GM13976 (cell line): ENCODE measurements at regions not wholly inside any gene's neighbourhood (a gene's known extent, or its start where the extent isn't known, plus 50 kb on each side); places are given as distances from the start of the nearest gene placed in this dataset.
"Not testable (repeated sequence)": the region's sequence is repeated elsewhere in the genome, so short reads cannot be mapped to it uniquely, and the experiment has no call there.

Source experiments
- DNase-seq: peaks from one replicate; pipeline ENCODE4 v3.0.0; 2012; ENCODE audit warnings: low spot score
- CTCF ChIP-seq: IDR thresholded peaks from 2 replicates; pipeline ENCODE4 v1.5.1; 2012; ENCODE audit warnings: borderline replicate concordance, mild to moderate bottlenecking; ENCODE audit not compliant: insufficient read depth; ENCODE audit errors: extremely low read depth, missing control alignments, control extremely low read depth
- in situ Hi-C: fragments of 300-500 bp; cut with MboI; formaldehyde crosslinking; loops from one replicate; pipeline ENCODE4 v1.12.0; 2022; ENCODE audit warnings: low sequenced_read_pairs, mixed read lengths, inconsistent platforms; ENCODE audit not compliant: unreplicated experiment

DNA sequence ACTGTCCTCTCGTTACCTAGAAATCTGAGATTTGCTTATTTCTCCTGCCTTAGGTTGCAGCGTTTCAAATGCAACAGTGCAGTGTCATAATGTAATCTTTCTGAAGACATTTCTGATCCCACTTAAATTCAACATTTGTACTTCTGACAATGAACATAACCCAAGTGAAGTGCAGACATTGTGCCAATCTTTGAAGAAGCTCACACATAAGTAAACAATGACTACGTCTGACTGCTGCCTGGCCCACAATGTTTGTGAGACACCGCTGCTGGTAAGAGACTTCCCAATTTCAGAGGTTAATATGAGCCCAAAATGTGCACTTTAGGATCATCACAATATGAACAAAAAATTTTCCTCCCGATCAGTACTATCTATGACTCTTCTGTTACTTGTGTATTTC is 84.6 kb upstream of the BCL2L14 start:
- no peak for TF ChIP-seq CTCF
- in situ Hi-C loops = no loop called here
- DNase-seq = no peak

DNA sequence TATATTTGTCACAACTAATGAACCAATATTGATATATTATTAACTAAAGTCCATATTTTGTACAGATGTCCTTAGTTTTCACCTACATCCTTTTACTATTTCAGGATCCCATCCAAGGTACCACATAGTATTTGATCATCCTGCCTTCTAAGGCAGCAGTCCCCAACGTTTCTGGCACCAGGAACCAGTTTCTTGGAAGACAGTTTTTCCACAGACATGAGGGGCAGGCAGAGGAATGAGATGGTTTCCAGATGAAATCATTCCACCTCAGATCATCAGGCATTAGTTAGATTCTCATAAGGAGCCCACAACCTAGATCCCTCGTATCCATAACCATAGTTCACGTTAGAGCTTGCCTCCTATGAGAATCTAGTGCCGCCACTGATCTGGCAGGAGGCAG is 82.8 kb upstream of the BCL2L14 start:
- in situ Hi-C loops = no loop called here

DNA sequence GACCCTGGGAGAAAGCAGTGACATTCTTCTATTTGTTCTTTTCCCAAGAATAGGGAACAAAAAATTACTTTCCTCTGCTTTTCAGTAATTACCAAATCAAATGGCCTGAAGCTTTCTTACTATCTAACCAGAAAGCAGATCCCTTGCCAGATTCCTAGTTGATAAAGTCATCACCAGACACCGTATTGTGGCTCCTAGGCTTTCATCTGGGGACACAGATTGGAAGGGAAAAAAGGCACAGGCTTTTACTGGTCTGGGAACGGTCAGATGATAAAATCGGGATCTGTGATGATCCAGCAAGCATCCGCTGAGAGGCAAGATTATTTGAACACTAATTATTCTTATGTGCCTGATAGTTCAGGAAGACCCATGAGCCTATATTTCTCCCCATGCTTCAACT is 79.1 kb upstream of the BCL2L14 start:
- no peak for TF ChIP-seq CTCF
- DNase-seq = no peak
- in situ Hi-C loops = no loop called here

More for the DNA sequence above, 82.8 kb upstream of the BCL2L14 start:
- DNase-seq = no peak
- no peak for TF ChIP-seq CTCF

DNA sequence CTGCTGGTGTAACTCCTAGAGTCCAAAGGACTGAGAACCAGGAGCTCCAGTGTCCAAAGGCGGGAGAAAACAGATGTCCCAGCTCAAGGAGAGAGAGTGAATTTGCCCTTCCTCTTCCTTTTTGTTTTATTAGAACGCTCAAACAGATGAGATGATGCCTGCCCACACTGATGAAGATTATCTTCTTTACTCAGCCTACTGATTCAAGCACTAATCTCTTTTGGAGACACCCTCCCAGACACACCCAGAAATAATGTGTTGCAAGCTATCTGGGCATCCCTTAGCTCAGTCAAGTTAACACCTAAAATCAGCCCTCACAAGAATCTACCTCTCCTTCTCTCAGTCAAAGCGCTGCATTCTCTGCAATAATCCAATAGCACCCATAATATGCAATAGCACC is 78.2 kb upstream of the BCL2L14 start:
- no peak for DNase-seq
- in situ Hi-C loops = no loop called here
- no peak for TF ChIP-seq CTCF

GRCh38 chr12:11998307-11998943 is 72.3 kb upstream of the BCL2L14 start:
- DNase-seq = not testable (repeated sequence)

GRCh38 chr12:11998944-11999315 is 71.8 kb upstream of the BCL2L14 start:
- in situ Hi-C loops = no loop called here
- no peak for TF ChIP-seq CTCF
- DNase-seq = no peak

More at GRCh38 chr12:11998307-11998943, 72.3 kb upstream of the BCL2L14 start:
- in situ Hi-C loops = not testable (repeated sequence)

GRCh38 chr12:12003609-12004008 is 67.1 kb upstream of the BCL2L14 start:
- DNase-seq = no peak
- TF ChIP-seq CTCF = no peak
- in situ Hi-C loops = no loop called here

DNA sequence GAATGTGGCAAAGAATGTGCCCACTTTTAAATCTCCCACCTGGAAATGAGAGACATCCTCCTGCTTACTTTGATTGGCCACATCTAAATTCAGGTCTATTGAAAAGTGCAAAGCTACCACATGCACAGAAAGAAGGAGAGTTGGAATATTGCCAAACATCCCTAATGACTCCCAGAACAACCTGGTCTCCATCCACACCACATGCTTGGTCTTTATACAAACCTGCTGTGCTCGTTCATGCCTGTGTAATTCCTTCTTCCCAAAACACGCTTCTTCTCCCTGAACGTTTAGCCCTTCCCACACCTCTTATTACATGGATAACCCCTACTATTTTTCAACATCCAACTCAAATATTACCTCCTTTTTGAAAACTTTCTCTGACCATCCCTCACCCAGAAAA is 66.2 kb upstream of the BCL2L14 start:
- no peak for DNase-seq
- TF ChIP-seq CTCF = no peak
- in situ Hi-C loops = no loop called here
